H1 (cell line): ENCODE measurements at regions not wholly inside any gene's neighbourhood (a gene's known extent, or its start where the extent isn't known, plus 50 kb on each side); places are given as distances from the start of the nearest gene placed in this dataset.

ENCODE experiments used
- CTCF ChIA-PET: fragments of 300-600 bp; sonication (Branson Sonifier 250); formaldehyde crosslinking; loops from one replicate; lab custom pipeline; 2021; ENCODE audit not compliant: partially characterized antibody; lab: Charles Lee
- POLR2A ChIA-PET: fragments of 300-600 bp; sonication (Branson Sonifier 250); formaldehyde crosslinking; loops from one replicate; lab custom pipeline; 2021; ENCODE audit warnings: inconsistent platforms; ENCODE audit not compliant: partially characterized antibody; lab: Charles Lee
- DNase-seq, 2 experiments: peaks; one replicate each; pipeline versions ENCODE4 v3.0.0 to v3.0.0-alpha.2; 2010 to 2022; ENCODE audit warnings: low spot score in 2 of 2, low read depth in 1 of 2, mixed read lengths in 1 of 2
- FAIRE-seq: peaks from 2 replicates; lab custom pipeline; 2011; peaks lifted over from hg19 to GRCh38; lab: Jason Lieb, UNC
- H2AFZ ChIP-seq: 2 replicates; pipeline ENCODE4 v1.8.1; 2012; ENCODE audit warnings: low read length, inconsistent platforms
- H2AK5ac ChIP-seq: 2 replicates; pipeline ENCODE4 v1.6.1; 2013; ENCODE audit warnings: low read depth, low read length
- H2BK120ac ChIP-seq: replicated peaks from 2 replicates; pipeline ENCODE3; 2013; ENCODE audit warnings: low read depth, low read length, inconsistent platforms
- H2BK12ac ChIP-seq: 2 replicates; pipeline ENCODE4 v1.6.1; 2013; ENCODE audit warnings: low read depth, low read length
- H2BK15ac ChIP-seq: 2 replicates; pipeline ENCODE4 v1.6.1; 2013; ENCODE audit warnings: low read length
- H2BK20ac ChIP-seq: 2 replicates; pipeline ENCODE4 v1.6.1; 2013; ENCODE audit warnings: low read length
- H2BK5ac ChIP-seq: 2 replicates; pipeline ENCODE4 v1.6.1; 2013; ENCODE audit warnings: low read depth, low read length
- H3K14ac ChIP-seq: 2 replicates; pipeline ENCODE4 v1.6.1; 2013; ENCODE audit warnings: inconsistent platforms; ENCODE audit not compliant: insufficient read length
- H3K18ac ChIP-seq: 2 replicates; pipeline ENCODE4 v1.6.1; 2013; ENCODE audit warnings: low read length; ENCODE audit errors: extremely low read depth
- H3K23ac ChIP-seq: 2 replicates; pipeline ENCODE4 v1.6.1; 2013; ENCODE audit warnings: inconsistent platforms; ENCODE audit not compliant: insufficient read length
- H3K23me2 ChIP-seq: 2 replicates; pipeline ENCODE4 v1.6.1; 2013; ENCODE audit warnings: low read depth, low read length
- H3K27ac ChIP-seq: 2 replicates; pipeline ENCODE4 v1.6.1; 2011; ENCODE audit warnings: low read depth, low read length, inconsistent platforms
- H3K27me3 ChIP-seq, 4 experiments: replicated peaks in 1 of 4; 1 replicate in 1 of 4; 2 replicates in 3 of 4; pipeline versions ENCODE4 v1.6.1 to v1.8.1; 2011 to 2013; ENCODE audit warnings: low read length in 3 of 4, mild to moderate bottlenecking in 3 of 4, inconsistent platforms in 2 of 4, mixed read lengths in 2 of 4, moderate library complexity in 1 of 4; ENCODE audit not compliant: control insufficient read depth in 3 of 4, insufficient read depth in 3 of 4; ENCODE audit errors: extremely low read depth in 1 of 4
- H3K36me3 ChIP-seq, 4 experiments: 2 replicates each; pipeline versions ENCODE4 v1.6.1 to v1.8.1; 2011 to 2013; ENCODE audit warnings: mild to moderate bottlenecking in 4 of 4, low read length in 3 of 4, moderate library complexity in 2 of 4, control low read depth in 1 of 4, inconsistent platforms in 1 of 4; ENCODE audit not compliant: insufficient read depth in 4 of 4, control insufficient read depth in 2 of 4
- H3K4ac ChIP-seq: replicated peaks from 2 replicates; pipeline ENCODE3; 2013; ENCODE audit warnings: low read length, low read depth, mixed read lengths, inconsistent platforms; ENCODE audit not compliant: insufficient read length
- H3K4me1 ChIP-seq, 4 experiments: replicated peaks in 1 of 4; 1 replicate in 1 of 4; 2 replicates in 3 of 4; pipeline versions ENCODE4 v1.6.1 to v1.8.1; 2011 to 2013; ENCODE audit warnings: low read length in 3 of 4, inconsistent platforms in 2 of 4, mixed read lengths in 1 of 4; ENCODE audit not compliant: insufficient read depth in 4 of 4, control insufficient read depth in 3 of 4
- H3K4me2 ChIP-seq, 2 experiments: 2 replicates each; pipeline versions ENCODE4 v1.6.1 to v1.8.1; 2011 to 2013; ENCODE audit warnings: low read depth in 2 of 2, low read length in 2 of 2, control low read depth in 1 of 2, inconsistent platforms in 1 of 2, mild to moderate bottlenecking in 1 of 2; ENCODE audit not compliant: insufficient read depth in 1 of 2
- H3K4me3 ChIP-seq, 4 experiments: fragments of 200-600, 300-600 bp in 1 of 4; sonication (generic), shearing (Covaris generic), sonication (Bioruptor Twin) in 1 of 4; 2 replicates each; pipeline versions ENCODE4 v1.5.1 to v1.8.1; 2011 to 2016; ENCODE audit warnings: low read length in 4 of 4, low read depth in 3 of 4, control low read depth in 2 of 4, inconsistent platforms in 2 of 4, mild to moderate bottlenecking in 2 of 4, mixed read lengths in 1 of 4, moderate library complexity in 1 of 4; ENCODE audit not compliant: insufficient read depth in 2 of 4; ENCODE audit errors: extremely low read depth in 1 of 4
- H3K56ac ChIP-seq: replicated peaks from 2 replicates; pipeline ENCODE3; 2013; ENCODE audit warnings: low read depth, mild to moderate bottlenecking, mixed read lengths, low read length, inconsistent platforms; ENCODE audit not compliant: insufficient read length
- H3K79me1 ChIP-seq: 2 replicates; pipeline ENCODE4 v1.6.1; 2013; ENCODE audit warnings: low read depth, low read length, control low read depth
- H3K79me2 ChIP-seq, 2 experiments: 2 replicates each; pipeline versions ENCODE4 v1.6.1 to v1.8.1; 2012 to 2013; ENCODE audit warnings: low read length in 2 of 2, mild to moderate bottlenecking in 2 of 2, inconsistent platforms in 1 of 2; ENCODE audit not compliant: insufficient read depth in 2 of 2, control insufficient read depth in 1 of 2
- H3K9ac ChIP-seq, 4 experiments: replicated peaks in 1 of 4; 1 replicate in 1 of 4; 2 replicates in 3 of 4; pipeline versions ENCODE4 v1.6.1 to v1.8.1; 2011 to 2013; ENCODE audit warnings: low read depth in 3 of 4, low read length in 3 of 4, control low read depth in 2 of 4, mild to moderate bottlenecking in 2 of 4, moderate library complexity in 2 of 4, inconsistent platforms in 1 of 4; ENCODE audit errors: extremely low read depth in 1 of 4
- H3K9me3 ChIP-seq, 2 experiments: 2 replicates each; pipeline versions ENCODE4 v1.6.1 to v1.8.1; 2012 to 2013; ENCODE audit warnings: mild to moderate bottlenecking in 2 of 2, moderate library complexity in 2 of 2, control low read depth in 1 of 2, inconsistent platforms in 1 of 2, low read depth in 1 of 2, low read length in 1 of 2, mixed read lengths in 1 of 2; ENCODE audit not compliant: insufficient read depth in 2 of 2
- H4K20me1 ChIP-seq, 2 experiments: replicated peaks in 1 of 2; 2 replicates each; pipeline versions ENCODE3 to v1.8.1; 2011 to 2013; ENCODE audit warnings: inconsistent platforms in 2 of 2, low read length in 2 of 2, mild to moderate bottlenecking in 1 of 2; ENCODE audit not compliant: insufficient read depth in 2 of 2, control insufficient read depth in 1 of 2
- H4K5ac ChIP-seq: 2 replicates; pipeline ENCODE4 v1.6.1; 2013; ENCODE audit warnings: low read length, low read depth, mixed read lengths, inconsistent platforms; ENCODE audit not compliant: insufficient read length
- H4K8ac ChIP-seq: 2 replicates; pipeline ENCODE4 v1.8.0; 2013; ENCODE audit warnings: mild to moderate bottlenecking, moderate library complexity, low read length, inconsistent platforms; ENCODE audit not compliant: insufficient read depth; ENCODE audit errors: extremely low read depth
- H4K91ac ChIP-seq: replicated peaks from 2 replicates; pipeline ENCODE3; 2013; ENCODE audit warnings: low read length, mixed read lengths, inconsistent platforms; ENCODE audit not compliant: insufficient read length
- EP300 ChIP-seq, 2 experiments: IDR thresholded peaks; 1 replicate in 1 of 2; 2 replicates in 1 of 2; pipeline ENCODE4 v1.6.1; 2011 to 2012; ENCODE audit warnings: low read depth in 2 of 2, low read length in 2 of 2, mild to moderate bottlenecking in 2 of 2, borderline replicate concordance in 1 of 2, inconsistent platforms in 1 of 2, moderate library complexity in 1 of 2
- GABPA ChIP-seq: IDR thresholded peaks from 2 replicates; pipeline ENCODE4 v1.6.1; 2011; ENCODE audit warnings: mild to moderate bottlenecking, low read length, moderate library complexity, borderline replicate concordance; ENCODE audit not compliant: insufficient read depth
- KDM4A ChIP-seq: IDR thresholded peaks from one replicate; pipeline ENCODE4 v1.7.1; 2012; ENCODE audit warnings: low read depth, mild to moderate bottlenecking, moderate library complexity, low read length, inconsistent platforms; ENCODE audit not compliant: severe bottlenecking
- MAFK ChIP-seq: IDR thresholded peaks from 2 replicates; pipeline ENCODE4 v1.6.1; 2012; ENCODE audit warnings: low read depth, mild to moderate bottlenecking, improper control_type of control experiment, low read length
- PHF8 ChIP-seq: fragments of 200-600 bp; sonication (generic); conservative IDR thresholded peaks from 2 replicates; pipeline ENCODE4 v1.7.1; 2012; ENCODE audit warnings: low read depth, mild to moderate bottlenecking, inconsistent platforms, low read length, moderate library complexity
- POU5F1 ChIP-seq: IDR thresholded peaks from 2 replicates; pipeline ENCODE4 v1.6.1; 2011; ENCODE audit warnings: low read depth, mild to moderate bottlenecking, low read length, moderate library complexity
- SAP30 ChIP-seq: fragments of 300-600 bp; sonication (generic); IDR thresholded peaks from 2 replicates; pipeline ENCODE4 v1.7.1; 2012; ENCODE audit warnings: low read length, moderate library complexity, mild to moderate bottlenecking, inconsistent platforms; ENCODE audit not compliant: insufficient read depth, insufficient replicate concordance
- SP2 ChIP-seq: IDR thresholded peaks from 2 replicates; pipeline ENCODE4 v1.6.1; 2012; ENCODE audit warnings: mild to moderate bottlenecking, low read length, inconsistent platforms
- TAF7 ChIP-seq: optimal IDR thresholded peaks from 2 replicates; pipeline ENCODE3; 2011; ENCODE audit warnings: low read depth, mild to moderate bottlenecking, inconsistent platforms, low read length, moderate library complexity, borderline replicate concordance
- USF2 ChIP-seq: IDR thresholded peaks from 2 replicates; pipeline ENCODE4 v1.6.1; 2011; ENCODE audit warnings: low read length, improper control_type of control experiment
- WGBS, 2 experiments: shearing (Covaris generic) in 1 of 2; methylation state at CpG; one replicate each; pipeline versions ENCODE4 v1.1.6 to v1.1.7; 2013 to 2015; ENCODE audit warnings: low lambda C conversion rate in 2 of 2, mixed read lengths in 2 of 2, inconsistent platforms in 1 of 2, low coverage in 1 of 2, missing lambda C conversion rate in 1 of 2; ENCODE audit not compliant: insufficient replicate concordance in 2 of 2, insufficient coverage in 1 of 2, insufficient read length in 1 of 2; ENCODE audit errors: extremely low coverage in 1 of 2, missing lambda C conversion rate in 1 of 2; 5-methylcytosine and 5-hydroxymethylcytosine counted together
- TF ChIP-seq, protein P1 (sequence below): IDR thresholded peaks from 2 replicates; pipeline ENCODE4 v1.6.1; 2012; ENCODE audit warnings: low read length, inconsistent platforms

- Histone ChIP-seq H2AFZ (no peak overlapping the region), H2BK12ac (no peak overlapping the region), H3K14ac (no peak overlapping the region), H2BK15ac (no peak overlapping the region), H3K18ac (no peak overlapping the region), H2BK20ac (no peak overlapping the region), H4K20me1 (no peaks in the 10 kb centered on the region), H2BK120ac (no peak overlapping the region), H3K27me3 (peaks cover 0 to under 1% (median 0%) of the 10 kb centered on the region in 4 experiments; a peak in 1 of 7 replicates), H3K23me2 (peaks cover 4% of the 10 kb centered on the region; the same call in 1 of the 2 replicates), H3K4me1 (peaks cover 0 to 3% (median 0%) of the 10 kb centered on the region in 4 experiments; a peak in 1 of 7 replicates), H3K27ac (no peak overlapping the region), H3K36me3 (no peaks in the 10 kb centered on the region), H4K8ac (no peak overlapping the region), H2BK5ac (no peak overlapping the region), H2AK5ac (no peak overlapping the region), H3K56ac (no peak overlapping the region), H3K9ac (no peak overlapping the region), H3K79me1 (no peaks in the 10 kb centered on the region), H3K23ac (no peak overlapping the region), H3K9me3 (no peaks in the 10 kb centered on the region), H3K79me2 (no peaks in the 10 kb centered on the region), H4K91ac (no peak overlapping the region), H4K5ac (no peak overlapping the region), H3K4ac (no peak overlapping the region), H3K4me3 (no peak overlapping the region), H3K4me2 (no peak overlapping the region)
- ChIA-PET CTCF (interaction anchor here (0.9 kb wide), 1 partner anchor 16 kb away, joined by 3 read pairs; no protein-coding TSS in a partner anchor), POLR2A (no interaction called here)
- FAIRE-seq (no peak), DNase-seq (no peak)
- 88% methylated on average over 4 of the region's 4 CpGs; no CpG with 5 or more reads in 1 of the 2 experiments for WGBS, 2 experiments
- no peak for TF ChIP-seq PHF8
- no peak for TF ChIP-seq POU5F1
- no peak for TF ChIP-seq SAP30
- TF ChIP-seq, protein P1, sequence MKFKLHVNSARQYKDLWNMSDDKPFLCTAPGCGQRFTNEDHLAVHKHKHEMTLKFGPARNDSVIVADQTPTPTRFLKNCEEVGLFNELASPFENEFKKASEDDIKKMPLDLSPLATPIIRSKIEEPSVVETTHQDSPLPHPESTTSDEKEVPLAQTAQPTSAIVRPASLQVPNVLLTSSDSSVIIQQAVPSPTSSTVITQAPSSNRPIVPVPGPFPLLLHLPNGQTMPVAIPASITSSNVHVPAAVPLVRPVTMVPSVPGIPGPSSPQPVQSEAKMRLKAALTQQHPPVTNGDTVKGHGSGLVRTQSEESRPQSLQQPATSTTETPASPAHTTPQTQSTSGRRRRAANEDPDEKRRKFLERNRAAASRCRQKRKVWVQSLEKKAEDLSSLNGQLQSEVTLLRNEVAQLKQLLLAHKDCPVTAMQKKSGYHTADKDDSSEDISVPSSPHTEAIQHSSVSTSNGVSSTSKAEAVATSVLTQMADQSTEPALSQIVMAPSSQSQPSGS: no peak
- TF ChIP-seq MAFK: no peak
- no peak for TF ChIP-seq TAF7
- no peak for TF ChIP-seq USF2
- TF ChIP-seq KDM4A: no peak
- no peak for TF ChIP-seq EP300 (IDR thresholded peaks at IDR 0.05; ENCODE audit: borderline replicate concordance in 1 of 2, low read depth in 2 of 2, low read length in 2 of 2)
- TF ChIP-seq SP2: no peak
- TF ChIP-seq GABPA: no peak
Observed at GRCh38 chr3:55333046-55333445, 154.1 kb downstream of the WNT5A start.
